ENCODE measurements at regions not wholly inside any gene's neighbourhood (a gene's known extent, or its start where the extent isn't known, plus 50 kb on each side); places are given as distances from the start of the nearest gene placed in this dataset.
"Not testable (repeated sequence)": the region's sequence is repeated elsewhere in the genome, so short reads cannot be mapped to it uniquely, and the experiment has no call there.

DNA sequence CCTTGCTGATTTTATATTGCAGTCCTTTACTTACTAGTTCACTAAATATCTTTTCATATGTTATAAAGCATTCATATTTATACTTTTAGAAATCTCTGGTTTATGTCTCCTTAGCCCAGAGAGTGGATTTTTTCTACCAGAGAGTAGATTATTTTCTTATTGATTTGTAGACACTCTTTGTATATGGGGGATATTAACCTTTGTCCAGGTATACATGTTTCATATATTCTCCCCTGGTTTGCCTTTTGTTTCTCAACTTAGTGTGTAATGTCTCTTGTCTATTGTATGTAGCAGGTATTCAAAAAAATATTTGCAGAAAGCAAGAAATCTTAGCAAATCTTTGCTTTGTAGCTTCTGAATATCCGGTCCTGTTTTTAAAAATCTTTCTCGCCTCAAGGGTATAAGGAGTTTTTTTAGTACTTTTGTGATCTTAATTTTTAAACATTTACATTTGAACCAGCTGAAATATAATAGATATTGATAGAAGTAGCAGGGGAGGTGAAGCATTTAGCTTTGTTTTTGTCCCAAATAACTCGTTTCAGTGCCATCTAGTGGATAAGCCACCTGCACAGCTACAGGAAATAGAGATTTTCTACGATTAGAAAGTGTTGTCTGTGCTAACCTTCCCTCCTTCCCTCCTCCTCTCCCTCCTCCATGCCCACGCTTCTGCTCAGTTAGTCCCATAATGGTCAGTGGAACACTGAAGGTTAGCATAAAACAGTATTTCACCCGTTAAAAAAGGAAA, 97.0 kb downstream of the PHETA1 start:
- DNase-seq, result peak; percentile 27

DNA sequence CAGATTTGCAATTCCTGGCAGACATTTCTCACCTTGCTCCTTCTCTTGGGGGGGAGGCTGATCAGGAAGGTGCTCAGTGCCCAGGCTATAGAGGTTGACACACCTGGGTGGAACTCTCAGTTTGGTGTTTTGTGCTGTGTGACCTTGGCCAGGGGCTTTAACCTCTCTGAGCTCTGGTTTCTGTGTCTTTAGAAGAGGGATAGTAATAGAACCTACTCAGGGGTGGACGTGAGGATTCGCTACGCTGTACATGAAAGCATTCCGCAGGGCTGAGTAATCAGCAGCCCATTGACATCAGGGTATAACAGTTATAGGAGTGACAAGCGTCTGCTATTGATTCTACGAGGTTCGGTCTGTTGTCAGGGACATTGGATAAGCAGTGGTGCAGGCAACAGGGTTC, 98.1 kb downstream of the PHETA1 start:
- no peak for DNase-seq

DNA sequence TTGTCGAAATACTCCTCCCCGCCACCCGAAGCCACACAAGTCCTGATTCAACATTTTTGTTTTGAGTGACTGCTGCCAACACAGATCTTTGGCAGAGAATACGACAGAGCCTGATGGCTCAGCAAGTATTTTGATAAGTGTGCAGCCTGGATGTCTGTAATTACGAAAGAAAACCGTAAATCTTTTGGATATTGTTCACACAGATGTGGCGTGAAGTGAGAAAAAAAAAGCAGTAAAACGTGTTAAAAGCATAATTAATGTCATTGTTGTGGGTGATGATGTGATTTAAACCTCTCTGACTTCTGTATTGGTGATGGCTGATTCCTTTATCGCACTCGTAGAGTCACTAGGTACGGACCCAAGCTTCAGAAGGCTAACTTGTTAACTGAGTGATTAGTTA, 98.7 kb downstream of the PHETA1 start:
- DNase-seq, result no peak

DNA sequence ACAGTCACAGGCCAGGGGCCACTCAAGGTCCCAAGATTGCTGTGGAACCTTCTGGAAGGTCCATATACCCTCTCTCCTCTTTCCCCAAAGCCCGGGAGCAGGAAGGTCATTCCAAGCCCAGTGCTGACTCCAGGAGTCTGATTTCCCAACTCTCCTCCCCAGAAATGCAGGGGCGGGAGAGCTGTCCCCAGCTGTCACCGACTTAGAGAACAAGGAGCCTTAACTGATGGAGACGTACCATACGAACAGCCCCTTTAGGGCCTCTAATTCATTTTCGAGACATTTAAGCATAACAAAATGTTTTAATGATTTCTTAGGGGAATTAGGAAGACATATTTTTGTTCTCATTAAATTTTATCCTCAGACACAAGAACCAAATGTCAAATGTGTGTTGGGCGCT, 99.2 kb downstream of the PHETA1 start:
- no peak for DNase-seq

DNA sequence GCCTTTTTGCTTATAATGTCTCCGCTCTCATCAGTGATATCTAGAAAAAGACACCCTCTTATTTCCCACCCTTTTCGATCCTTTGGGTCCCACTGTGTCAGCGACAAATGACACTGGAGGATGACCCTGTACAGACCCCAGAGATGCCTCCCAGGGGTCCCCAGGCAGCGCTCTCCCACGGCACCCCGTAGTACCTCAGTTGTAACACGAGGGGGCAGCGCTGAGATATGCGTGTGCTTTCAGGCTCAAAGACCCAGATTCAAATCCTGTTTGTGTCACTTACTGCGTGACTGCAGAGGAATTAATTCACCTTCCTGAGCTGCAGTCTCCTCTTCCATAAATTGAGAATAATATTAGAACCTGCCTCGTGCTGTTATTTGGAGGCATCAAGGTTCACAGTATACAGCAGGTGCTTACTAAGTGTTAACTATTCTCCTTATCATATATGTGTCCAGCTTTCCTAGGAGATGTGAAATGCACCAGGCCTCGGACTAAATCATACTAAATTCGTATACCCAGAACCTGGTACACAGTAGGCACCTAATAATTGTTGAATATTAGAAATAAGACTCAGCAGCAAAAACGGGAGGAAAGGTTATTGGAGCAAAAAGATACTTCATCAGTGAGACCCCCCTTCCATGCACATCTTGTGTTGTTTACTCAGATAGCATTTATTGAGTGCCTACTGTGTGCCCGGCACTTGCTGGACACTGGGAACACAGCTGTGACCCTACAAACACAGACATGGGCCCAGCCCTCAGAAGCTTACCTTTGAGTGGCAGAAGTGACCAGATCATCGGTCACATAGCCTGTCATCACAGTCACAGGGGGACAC, 99.9 kb downstream of the PHETA1 start:
- DNase-seq, result peak; percentile 30

DNA sequence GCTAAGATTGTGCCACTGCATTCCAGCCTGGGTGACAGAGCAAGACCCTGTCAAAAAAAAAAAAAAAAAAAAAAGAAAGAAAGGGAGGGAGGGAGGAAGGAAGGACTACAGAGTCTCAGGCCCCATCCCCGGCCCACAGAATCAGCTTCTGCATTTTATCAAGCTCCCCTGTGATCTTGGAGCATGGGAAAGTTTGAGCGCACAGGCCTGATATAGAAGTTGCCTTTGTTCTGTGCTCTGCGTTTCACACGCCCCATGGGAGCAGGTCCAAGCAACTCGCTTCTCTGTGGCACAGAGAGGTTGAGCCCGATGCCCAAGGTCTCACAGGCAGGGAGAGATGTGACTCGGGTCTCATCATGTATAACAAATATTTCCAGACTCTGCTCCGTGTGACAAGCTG, 101.8 kb downstream of the PHETA1 start:
- DNase-seq, result no peak

DNA sequence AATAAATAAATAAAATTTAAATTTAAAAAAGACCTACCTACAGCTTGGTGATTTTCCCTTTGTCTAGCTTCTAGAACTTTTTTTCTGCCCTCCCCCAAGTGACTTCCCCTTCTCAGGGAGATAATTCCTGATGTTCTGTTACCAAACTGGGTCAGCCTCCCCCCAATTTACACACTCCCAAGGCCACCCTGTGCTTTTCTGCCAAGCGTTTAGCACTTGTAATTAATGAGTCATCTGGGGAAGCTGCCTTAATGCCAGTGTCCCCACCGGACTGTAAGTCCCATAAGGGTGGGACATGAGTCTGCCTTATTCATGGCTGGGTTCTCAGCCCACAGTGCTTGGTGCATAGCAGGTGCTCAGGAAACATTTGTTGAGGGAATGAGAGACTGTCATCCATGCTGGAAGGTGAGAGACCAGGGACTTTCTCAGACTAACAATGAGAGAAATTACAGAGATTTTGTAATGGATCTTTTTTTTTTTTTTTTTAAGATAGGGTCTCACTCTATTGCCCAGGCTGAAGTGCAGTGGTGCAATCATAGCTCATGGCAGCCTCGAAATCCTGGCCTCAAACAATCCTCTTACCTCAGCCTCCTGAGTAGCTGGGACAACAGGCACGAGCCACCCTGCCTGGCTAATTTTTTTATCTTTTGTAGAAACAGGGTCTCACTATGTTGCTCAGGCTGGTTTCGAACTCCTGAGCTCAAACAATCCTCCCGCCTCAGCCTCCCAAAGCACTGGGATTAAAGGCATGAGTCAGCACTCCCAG, 106.8 kb downstream of the PHETA1 start:
- DNase-seq, result no peak

DNA sequence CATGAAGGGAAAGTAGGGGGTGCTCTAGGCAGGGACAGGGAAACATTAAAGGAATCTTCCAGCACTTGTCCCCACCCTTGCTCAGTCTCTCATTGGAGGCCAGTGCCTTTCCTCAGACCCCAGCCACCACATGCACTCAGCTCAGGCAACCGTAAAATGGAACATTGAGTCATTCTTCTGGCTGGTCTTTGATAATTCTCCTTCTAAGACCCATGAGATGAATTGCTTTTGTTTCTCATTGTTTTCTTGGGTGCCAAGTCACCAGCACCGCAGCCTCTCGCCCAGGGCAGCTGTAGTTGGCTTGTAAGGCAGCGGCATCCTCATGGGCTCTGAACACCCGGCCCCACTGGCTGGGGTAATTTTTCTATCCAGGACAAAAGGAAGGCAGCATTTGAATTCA, 108.2 kb downstream of the PHETA1 start:
- DNase-seq, result no peak

DNA sequence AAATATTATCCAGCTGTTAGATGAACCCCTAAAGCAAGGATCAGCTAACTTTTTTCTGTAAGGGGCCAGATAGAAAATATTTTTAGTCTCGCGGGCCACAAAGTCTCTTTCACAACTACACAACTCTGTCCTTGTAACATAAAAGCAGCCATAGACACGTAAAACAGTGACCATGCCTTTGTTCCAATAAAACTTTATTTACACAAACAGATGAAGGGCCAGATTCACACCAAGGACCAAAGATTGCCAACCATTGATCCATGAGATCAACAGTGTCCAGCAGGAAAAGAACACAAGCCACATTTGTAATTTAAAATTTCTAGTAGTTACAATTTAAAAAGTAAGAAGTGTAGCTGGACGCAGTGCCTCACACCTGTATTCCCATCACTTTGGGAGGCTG, 109.7 kb downstream of the PHETA1 start:
- no peak for DNase-seq

DNA sequence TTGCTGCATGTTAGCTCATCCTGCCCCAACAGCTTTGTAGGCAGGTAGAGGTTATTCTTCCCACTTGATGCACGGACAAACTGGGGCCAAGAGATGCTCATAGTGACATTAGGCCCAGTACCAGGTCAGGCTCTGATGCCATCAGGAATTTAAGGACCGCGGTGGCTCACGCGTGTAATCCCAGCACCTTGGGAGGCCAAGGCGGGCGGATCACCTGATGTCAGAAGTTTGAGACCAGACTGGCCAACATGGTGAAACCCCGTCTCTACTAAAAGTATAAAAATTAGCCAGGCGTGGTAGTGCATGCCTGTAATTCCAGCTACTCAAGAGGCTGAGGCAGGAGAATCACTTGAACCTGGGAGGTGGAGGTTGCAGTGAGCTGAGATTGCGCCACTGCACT, 110.8 kb downstream of the PHETA1 start:
- not testable (repeated sequence) for DNase-seq

DNA sequence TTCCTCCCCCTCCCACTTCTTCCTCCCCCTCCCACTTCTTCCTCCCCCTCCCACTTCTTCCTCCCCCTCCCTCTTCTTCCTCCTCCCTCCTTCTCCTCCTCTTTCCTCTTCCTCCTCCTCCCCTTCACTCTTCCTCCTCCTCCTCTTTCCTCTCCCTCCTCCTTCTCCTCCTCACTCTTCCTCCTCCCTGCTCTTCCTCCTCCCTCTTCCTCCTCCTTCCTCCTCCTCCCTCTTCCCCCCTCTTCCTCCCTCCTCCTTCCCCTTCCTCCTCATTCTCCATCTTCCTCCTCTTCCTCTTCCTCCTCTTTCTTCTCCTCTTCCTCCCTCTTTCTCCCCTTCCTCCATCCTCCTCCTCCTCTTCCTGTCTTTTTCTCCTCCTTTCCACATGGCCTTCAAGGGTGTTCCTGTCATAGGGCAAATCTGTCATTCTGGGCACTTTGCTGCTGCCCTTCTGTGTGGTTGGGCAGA, 111.4 kb downstream of the PHETA1 start:
- no peak for DNase-seq

DNA sequence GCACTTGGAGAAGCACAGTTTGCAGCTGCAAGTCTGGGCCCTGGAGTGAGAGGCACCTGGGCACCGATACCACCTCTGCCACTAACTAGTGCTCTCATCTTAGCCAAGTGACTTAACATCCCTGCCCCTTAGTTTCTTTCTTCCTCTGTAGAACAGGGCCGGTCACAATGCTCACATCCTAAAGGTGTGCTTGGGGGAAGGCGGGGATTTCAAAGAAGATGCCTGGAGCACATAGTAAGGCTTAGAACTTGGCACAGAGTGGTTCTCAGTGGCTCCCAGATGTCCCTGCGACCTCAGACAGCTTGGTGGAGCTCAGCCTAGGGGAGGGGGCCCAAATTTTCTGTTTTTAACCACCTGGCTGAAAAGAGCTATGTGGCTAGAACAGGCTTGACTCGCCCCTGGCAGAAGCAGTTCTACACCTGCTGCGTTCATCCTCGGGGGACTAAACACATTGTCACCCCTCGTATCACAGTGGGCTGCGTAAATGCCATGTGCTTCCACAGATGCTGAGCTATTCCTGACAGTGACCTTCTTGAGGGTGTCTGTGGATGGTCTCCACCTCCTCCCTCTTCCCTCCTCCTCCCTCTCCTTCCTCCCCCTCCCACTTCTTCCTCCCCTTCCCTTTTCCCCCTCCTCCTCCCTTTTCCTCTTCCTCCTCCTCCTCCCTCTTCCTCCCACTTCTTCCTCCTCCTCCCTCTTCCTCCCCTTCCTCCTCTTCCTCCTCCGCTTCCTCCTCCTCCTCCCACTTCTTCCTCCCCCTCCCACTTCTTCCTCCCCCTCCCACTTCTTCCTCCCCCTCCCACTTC, 112.1 kb downstream of the PHETA1 start:
- no peak for DNase-seq

DNA sequence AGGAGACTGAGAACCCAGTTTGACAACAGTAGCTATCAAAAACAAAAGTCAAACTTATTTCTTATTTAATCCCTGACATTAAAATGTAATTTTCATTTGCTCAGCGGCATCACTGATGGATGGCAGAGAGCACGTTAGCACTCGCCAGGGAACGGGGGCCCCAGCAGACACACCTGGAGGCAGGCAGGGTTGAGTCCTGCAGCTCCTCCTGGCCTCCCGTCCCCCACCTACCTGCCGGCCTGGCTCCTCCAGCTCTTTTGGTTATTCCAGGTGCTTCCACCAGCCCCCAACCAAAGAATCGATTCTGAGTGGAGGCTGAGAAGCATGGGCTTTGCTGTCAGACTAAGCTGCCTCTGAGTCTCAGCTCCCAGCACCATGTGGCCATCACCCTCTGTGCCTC, 113.6 kb downstream of the PHETA1 start:
- no peak for DNase-seq

DNA sequence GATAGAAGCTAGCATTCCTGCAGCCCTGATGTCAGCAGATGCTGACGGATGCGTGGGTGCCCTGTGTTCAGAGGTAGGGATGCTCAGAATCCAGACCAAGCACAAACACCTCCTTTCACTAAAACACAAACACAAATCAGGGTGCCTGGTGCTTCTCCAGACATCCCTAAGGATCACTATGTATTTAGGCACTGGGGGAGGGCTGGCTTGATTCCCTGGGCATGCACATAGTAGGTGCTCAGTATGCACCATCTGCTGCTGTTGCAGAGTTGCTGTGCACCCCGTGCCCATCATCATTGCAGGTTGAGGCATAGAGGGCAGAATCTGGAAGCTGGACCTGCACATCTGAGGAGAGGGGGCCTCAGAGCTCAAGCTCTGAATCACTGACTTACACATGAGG, 114.8 kb downstream of the PHETA1 start:
- no peak for DNase-seq

DNA sequence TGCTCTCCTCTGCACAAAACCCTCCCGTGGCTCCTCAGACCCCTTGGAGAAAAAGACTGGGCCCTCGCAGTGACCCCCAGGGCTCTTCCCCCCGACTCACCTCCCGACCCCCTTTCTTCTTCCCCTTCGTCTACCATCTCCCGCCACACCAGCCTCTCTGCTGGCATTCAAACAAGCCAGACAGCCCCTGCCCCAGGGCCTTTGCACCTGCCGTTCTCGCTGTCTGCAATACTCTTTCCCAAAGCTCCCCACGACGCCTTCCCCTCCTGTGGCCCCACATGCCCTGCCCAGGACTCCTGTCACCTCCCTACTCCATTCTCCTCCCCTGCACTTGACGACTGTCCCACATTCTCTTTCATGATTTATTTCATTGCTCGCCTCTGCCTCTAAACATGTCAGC, 115.7 kb downstream of the PHETA1 start:
- no peak for DNase-seq

DNA sequence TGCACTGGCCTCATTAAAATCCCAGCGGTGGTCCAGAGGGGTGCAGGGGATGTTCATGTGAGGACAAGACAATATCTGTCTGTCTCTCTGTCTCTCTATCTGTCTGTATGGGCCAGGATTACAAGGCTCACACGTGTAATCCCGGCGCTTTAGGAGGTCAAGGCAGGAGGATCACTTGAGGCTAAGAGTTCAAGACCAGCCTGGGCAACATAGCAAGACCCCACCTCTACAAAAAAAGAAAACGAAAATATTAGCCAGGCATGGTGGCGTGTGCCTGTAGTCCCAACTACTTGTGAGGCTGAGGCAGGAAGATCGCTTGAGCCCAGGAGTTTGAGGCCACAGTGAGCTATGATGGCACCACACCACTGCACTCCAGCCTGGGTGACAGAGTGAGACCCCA, 117.1 kb downstream of the PHETA1 start:
- DNase-seq, result no peak

DNA sequence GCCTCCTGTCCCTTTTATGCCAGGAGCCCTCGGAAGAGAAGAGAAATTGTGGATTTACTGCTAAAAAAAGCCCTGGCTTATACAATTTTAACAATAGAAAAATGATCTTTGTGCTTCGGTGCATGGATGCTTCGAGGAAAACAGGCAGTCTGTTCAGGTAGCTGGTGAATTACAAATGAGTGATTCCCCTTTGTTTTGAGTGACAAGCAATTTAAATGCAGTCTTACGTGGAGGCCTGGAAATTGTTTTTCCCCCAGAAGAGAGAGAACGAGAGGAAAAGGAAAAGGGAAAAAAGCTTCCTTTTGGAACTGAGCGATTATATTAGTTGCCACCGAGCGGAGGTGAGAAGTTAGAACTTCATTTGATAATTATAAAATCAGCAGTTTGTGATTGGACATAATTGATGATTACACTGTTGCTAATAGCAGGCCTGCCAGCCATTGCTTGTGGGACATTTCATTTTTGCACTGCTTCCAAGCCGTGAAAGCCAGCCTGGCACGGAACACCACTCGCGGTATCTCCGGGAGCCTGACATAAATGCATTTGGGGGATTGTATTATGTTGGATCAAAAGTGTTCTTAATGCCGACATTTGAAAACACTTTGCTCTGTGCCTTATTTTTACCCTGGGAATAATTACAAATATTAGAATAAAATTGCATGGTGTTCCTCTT, 117.7 kb downstream of the PHETA1 start:
- DNase-seq, result no peak

DNA sequence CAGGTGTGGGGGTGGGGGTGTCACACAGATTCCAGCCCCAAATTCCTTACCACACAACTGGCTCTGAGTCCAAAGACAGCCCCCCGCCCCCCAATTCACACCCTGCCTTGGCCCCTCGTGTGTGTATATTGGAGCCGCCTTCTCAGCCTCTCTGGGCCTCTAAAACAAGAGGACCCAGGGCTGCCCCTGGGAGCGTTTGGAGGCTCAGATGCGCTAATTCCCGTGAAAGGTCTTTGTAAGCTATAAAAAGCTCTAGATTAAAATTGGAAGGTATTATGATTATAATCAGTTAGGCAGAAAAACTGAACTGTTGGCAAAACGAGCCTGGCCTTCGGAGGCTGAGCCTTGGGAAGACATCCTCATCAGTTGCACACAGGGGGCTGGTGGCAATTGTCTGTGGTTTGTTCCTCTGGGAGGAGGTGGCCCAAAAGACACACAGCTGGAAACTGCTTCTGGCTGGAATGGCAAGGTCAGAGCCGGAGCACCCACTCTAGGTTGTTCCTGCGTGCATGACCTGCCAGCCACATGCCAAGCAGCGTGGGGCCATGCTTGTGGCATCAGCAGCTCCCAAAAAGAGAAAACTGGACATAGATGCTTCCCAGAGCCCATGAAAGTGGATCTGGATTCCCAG, 118.5 kb downstream of the PHETA1 start:
- no peak for DNase-seq

DNA sequence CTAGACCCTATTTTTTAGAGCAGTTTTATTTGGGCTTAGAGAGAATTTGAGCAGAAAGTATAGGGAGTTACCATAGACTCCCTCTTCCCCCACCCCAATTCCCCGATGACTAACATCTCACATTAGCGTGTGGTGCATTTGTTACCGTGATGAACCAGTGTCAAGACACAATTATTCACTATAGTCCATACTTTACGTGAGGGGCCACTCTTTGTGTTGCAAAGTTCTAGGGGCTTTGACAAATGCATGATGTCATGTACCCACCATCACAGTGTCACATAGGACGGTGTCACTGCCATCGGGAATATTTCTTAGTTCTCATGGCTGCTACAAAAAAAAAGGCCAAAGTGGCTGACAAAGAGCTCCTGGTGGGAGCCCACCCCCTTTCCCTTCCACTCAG, 119.1 kb downstream of the PHETA1 start:
- no peak for DNase-seq

DNA sequence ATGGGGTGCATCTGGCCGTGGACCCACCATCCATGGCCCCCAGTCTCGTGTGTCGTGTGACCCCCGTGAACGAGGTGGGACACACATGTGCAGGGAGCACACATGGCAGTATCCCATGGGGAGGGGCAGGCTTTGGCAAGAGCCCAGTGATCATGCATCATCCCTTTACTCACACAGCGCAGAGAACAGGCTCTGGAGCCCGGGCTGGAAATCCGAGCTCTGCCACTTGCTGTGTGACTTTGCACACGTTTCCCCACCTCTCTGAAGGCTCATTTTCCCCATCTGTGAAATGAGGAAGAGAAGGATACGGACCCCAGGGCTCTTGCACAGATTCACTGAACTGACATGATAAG, 119.9 kb downstream of the PHETA1 start:
- no peak for DNase-seq

DNA sequence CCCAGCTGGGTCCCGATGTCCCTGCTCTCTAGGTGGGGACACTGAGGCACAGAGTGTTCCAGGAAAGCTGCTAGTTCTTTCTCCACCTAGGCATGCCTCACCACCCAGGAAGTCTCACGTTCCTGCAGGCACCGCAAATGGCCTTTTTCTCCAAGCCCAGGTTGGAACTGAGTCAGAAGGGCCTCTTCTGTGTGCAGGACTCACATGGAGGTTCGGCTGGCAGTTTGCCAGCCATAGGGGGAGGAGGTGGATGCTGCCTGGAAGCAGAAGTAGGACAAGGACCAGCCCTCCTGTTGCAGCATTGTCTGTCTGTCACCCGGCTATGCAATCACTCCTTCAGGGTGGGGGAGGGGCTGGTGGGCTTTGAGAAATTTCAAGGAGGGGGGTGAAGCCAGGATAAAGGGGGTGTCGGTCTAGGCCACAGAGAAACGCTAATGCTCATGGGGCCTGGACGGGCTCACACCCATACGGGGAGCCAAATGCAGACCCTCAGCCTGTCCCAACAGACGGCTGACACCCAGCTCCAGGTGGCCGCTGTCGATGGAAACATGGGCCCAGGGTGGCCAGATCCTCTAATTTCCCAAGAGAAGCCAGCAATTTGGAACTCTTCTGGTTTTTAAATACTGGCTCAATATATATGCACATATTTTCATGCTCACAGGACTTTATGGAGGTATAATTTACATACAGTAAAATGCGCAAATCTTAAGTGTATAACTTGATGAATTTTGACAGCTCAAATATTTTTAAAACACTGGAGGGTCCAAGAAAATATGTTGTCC, 120.5 kb downstream of the PHETA1 start:
- peak; percentile 28 for DNase-seq

All from hematopoietic multipotent progenitor cell treated with erythropoietin and hydrocortisone succinate and interleukin-3 and kit ligand, for 6 days (in vitro differentiated cells).